ENCODE measurements at regions not wholly inside any gene's neighbourhood (a gene's known extent, or its start where the extent isn't known, plus 50 kb on each side); places are given as distances from the start of the nearest gene placed in this dataset.

DNA sequence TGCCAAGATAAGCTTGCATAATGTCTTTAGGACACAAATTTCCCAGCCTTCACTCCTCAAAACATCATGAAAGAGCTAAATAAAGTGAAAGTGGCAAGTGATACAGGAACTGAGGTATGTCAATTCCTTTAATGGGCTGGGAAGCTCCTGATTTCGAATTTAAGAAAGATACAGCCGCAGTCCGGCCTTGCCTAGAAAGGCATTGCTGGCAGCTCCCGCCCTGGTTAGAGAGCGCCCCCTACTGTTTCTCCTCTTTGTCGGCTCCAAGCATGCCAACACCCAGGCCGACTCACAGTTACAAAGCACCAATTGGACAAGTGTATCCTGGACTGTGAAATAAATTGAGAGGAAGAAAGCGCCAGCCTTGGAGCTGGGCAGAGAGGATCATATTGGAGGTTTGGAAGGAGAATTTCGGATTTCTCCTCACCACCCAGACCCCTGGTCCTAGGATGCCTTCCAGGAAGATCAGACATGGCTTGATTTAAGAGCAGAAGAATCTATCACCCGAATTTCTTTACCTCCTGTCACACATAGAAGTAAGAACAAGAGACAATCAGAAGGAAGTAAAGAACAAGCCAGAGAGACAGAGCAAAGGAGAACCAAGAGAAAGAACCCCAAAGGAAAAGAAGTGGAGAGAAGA lies 84.0 kb downstream of the FAM76B start (continued):
- TF ChIP-seq, protein P1, sequence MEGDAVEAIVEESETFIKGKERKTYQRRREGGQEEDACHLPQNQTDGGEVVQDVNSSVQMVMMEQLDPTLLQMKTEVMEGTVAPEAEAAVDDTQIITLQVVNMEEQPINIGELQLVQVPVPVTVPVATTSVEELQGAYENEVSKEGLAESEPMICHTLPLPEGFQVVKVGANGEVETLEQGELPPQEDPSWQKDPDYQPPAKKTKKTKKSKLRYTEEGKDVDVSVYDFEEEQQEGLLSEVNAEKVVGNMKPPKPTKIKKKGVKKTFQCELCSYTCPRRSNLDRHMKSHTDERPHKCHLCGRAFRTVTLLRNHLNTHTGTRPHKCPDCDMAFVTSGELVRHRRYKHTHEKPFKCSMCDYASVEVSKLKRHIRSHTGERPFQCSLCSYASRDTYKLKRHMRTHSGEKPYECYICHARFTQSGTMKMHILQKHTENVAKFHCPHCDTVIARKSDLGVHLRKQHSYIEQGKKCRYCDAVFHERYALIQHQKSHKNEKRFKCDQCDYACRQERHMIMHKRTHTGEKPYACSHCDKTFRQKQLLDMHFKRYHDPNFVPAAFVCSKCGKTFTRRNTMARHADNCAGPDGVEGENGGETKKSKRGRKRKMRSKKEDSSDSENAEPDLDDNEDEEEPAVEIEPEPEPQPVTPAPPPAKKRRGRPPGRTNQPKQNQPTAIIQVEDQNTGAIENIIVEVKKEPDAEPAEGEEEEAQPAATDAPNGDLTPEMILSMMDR (IDR thresholded peaks at IDR 0.05; ENCODE audit: control extremely low read depth in 1 of 3, insufficient read depth in 1 of 3, low read depth in 1 of 3, low read length in 3 of 3), result peak; percentile 78 to 92 (median 90)
- TF ChIP-seq EZH2 (IDR thresholded peaks at IDR 0.05; ENCODE audit: low read depth, low read length, severe bottlenecking), result no peak
- peak; percentile 99 for TF ChIP-seq RAD21 (IDR thresholded peaks at IDR 0.05 in 1 of 2, conservative IDR thresholded peaks at IDR 0.05 in 1 of 2; ENCODE audit: low read depth in 2 of 2, low read length in 2 of 2)
- TF ChIP-seq RBBP5 (IDR thresholded peaks at IDR 0.05; ENCODE audit: borderline replicate concordance, low read depth, low read length), result no peak
- TF ChIP-seq TCF12 (IDR thresholded peaks at IDR 0.05; ENCODE audit: low read depth, low read length), result no peak
- TF ChIP-seq TAF7 (optimal IDR thresholded peaks at IDR 0.05; ENCODE audit: borderline replicate concordance, low read depth, low read length), result no peak
- TF ChIP-seq, protein P2, sequence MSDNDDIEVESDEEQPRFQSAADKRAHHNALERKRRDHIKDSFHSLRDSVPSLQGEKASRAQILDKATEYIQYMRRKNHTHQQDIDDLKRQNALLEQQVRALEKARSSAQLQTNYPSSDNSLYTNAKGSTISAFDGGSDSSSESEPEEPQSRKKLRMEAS (IDR thresholded peaks at IDR 0.05), result peak; percentile 23; the same call in 1 of the 2 replicates
- no peak for TF ChIP-seq BCL11A (IDR thresholded peaks at IDR 0.05; ENCODE audit: low read depth in 2 of 2, low read length in 2 of 2)
- TF ChIP-seq YY1 (IDR thresholded peaks at IDR 0.05; ENCODE audit: low read depth, low read length), result 0 out of 2 replicates have a peak, but pooled peaks have one; percentile 23
- TF ChIP-seq POU5F1 (IDR thresholded peaks at IDR 0.05; ENCODE audit: low read depth, low read length), result no peak
- no peak for TF ChIP-seq ZNF274 (IDR thresholded peaks at IDR 0.05; ENCODE audit: borderline replicate concordance, extremely low read depth, low read length)
- TF ChIP-seq, protein P3, sequence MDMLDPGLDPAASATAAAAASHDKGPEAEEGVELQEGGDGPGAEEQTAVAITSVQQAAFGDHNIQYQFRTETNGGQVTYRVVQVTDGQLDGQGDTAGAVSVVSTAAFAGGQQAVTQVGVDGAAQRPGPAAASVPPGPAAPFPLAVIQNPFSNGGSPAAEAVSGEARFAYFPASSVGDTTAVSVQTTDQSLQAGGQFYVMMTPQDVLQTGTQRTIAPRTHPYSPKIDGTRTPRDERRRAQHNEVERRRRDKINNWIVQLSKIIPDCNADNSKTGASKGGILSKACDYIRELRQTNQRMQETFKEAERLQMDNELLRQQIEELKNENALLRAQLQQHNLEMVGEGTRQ (IDR thresholded peaks at IDR 0.05; ENCODE audit: low read length), result no peak
- no peak for TF ChIP-seq GTF2F1 (IDR thresholded peaks at IDR 0.05; ENCODE audit: borderline replicate concordance, low read depth, low read length)
- no peak for TF ChIP-seq JUN (IDR thresholded peaks at IDR 0.05; ENCODE audit: low read depth, low read length)
- TF ChIP-seq CHD2 (IDR thresholded peaks at IDR 0.05; ENCODE audit: low read length), result no peak
- no peak for TF ChIP-seq FOSL1 (IDR thresholded peaks at IDR 0.05; ENCODE audit: insufficient read depth, low read depth, low read length)
- no peak for TF ChIP-seq BACH1 (IDR thresholded peaks at IDR 0.05; ENCODE audit: low read length)
- TF ChIP-seq HDAC6 (IDR thresholded peaks at IDR 0.05; ENCODE audit: low read depth, low read length), result no peak
- TF ChIP-seq, protein P4, sequence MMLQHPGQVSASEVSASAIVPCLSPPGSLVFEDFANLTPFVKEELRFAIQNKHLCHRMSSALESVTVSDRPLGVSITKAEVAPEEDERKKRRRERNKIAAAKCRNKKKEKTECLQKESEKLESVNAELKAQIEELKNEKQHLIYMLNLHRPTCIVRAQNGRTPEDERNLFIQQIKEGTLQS (IDR thresholded peaks at IDR 0.05; ENCODE audit: insufficient read depth, low read depth, low read length), result no peak
- no peak for TF ChIP-seq KDM5A (IDR thresholded peaks at IDR 0.05; ENCODE audit: low read length)
- no peak for TF ChIP-seq TBP (IDR thresholded peaks at IDR 0.05; ENCODE audit: low read depth, low read length)
